ENCODE measurements at regions not wholly inside any gene's neighbourhood (a gene's known extent, or its start where the extent isn't known, plus 50 kb on each side); places are given as distances from the start of the nearest gene placed in this dataset.
"Not testable (repeated sequence)": the region's sequence is repeated elsewhere in the genome, so short reads cannot be mapped to it uniquely, and the experiment has no call there.

- Histone ChIP-seq H3K9ac (ENCODE audit: low read length) (no peak overlapping the region), H3F3A (ENCODE audit: insufficient read depth, low read length, poor library complexity, severe bottlenecking) (no peaks in the 10 kb centered on the region), H3K4me2 (ENCODE audit: low read length) (no peak overlapping the region), H3K36me3 (ENCODE audit: insufficient read depth, low read length) (no peaks in the 10 kb centered on the region), H3K79me2 (replicated peaks; ENCODE audit: insufficient read depth, low read length) (no peaks in the 10 kb centered on the region), H3K9me2 (ENCODE audit: insufficient read depth, low read length) (no peaks in the 10 kb centered on the region), H2AFZ (ENCODE audit: low read depth, low read length) (no peak overlapping the region), H3K4me3 (ENCODE audit: low read length) (no peak overlapping the region), H4K20me1 (ENCODE audit: insufficient read depth) (no peaks in the 10 kb centered on the region), H3K27ac (ENCODE audit: low read length) (no peak overlapping the region), H3K9me3 (ENCODE audit: low read length) (no peaks in the 10 kb centered on the region), H3K27me3 (ENCODE audit: insufficient read depth, low read depth, low read length) (no peaks in the 10 kb centered on the region)
- TF ChIP-seq CTCF (IDR thresholded peaks at IDR 0.05; ENCODE audit: poor library complexity, severe bottlenecking) (no peak), TAF1 (IDR thresholded peaks at IDR 0.05; ENCODE audit: low read depth) (no peak), POLR2AphosphoS5 (IDR thresholded peaks at IDR 0.05) (no peak), RAD21 (conservative IDR thresholded peaks at IDR 0.05) (no peak), SMC3 (conservative IDR thresholded peaks at IDR 0.05; ENCODE audit: poor library complexity) (no peak), EZH2 (IDR thresholded peaks at IDR 0.05; ENCODE audit: borderline replicate concordance, insufficient read depth, low read length, poor library complexity, severe bottlenecking) (no peak)
Measured at GRCh38 chr4:163707873-163708272, 213.4 kb downstream of the TMA16 start.

- no peak overlapping the region for H3K27ac ChIP-seq (ENCODE audit: low read length)
- no peak overlapping the region for H2AFZ ChIP-seq (ENCODE audit: low read depth, low read length)
- H3K79me2 ChIP-seq (replicated peaks; ENCODE audit: insufficient read depth, low read length), result no peaks in the 10 kb centered on the region
- no peak overlapping the region for H3K4me2 ChIP-seq (ENCODE audit: low read length)
- TF ChIP-seq MXI1 (conservative IDR thresholded peaks at IDR 0.05; ENCODE audit: poor library complexity, severe bottlenecking), result no peak
- no peak for TF ChIP-seq TAF1 (IDR thresholded peaks at IDR 0.05; ENCODE audit: low read depth)
- TF ChIP-seq EZH2 (IDR thresholded peaks at IDR 0.05; ENCODE audit: borderline replicate concordance, insufficient read depth, low read length, poor library complexity, severe bottlenecking), result no peak
- no peaks in the 10 kb centered on the region for H3K27me3 ChIP-seq (ENCODE audit: insufficient read depth, low read depth, low read length)
- no peak overlapping the region for H3K4me3 ChIP-seq (ENCODE audit: low read length)
- H3F3A ChIP-seq (ENCODE audit: insufficient read depth, low read length, poor library complexity, severe bottlenecking), result no peaks in the 10 kb centered on the region
- no peaks in the 10 kb centered on the region for H4K20me1 ChIP-seq (ENCODE audit: insufficient read depth)
- no peaks in the 10 kb centered on the region for H3K36me3 ChIP-seq (ENCODE audit: insufficient read depth, low read length)
- H3K9ac ChIP-seq (ENCODE audit: low read length), result no peak overlapping the region
- H3K9me3 ChIP-seq (ENCODE audit: low read length), result no peaks in the 10 kb centered on the region
- H3K9me2 ChIP-seq (ENCODE audit: insufficient read depth, low read length), result no peaks in the 10 kb centered on the region
Measured at GRCh38 chr4:163709601-163710000, 215.1 kb downstream of the TMA16 start.

GRCh38 chr4:163710158-163710557 lies 215.7 kb downstream of the TMA16 start:
- Histone ChIP-seq H3K4me2 (ENCODE audit: low read length) (no peak overlapping the region), H3K79me2 (replicated peaks; ENCODE audit: insufficient read depth, low read length) (no peaks in the 10 kb centered on the region), H3K36me3 (ENCODE audit: insufficient read depth, low read length) (no peaks in the 10 kb centered on the region), H4K20me1 (ENCODE audit: insufficient read depth) (no peaks in the 10 kb centered on the region), H3K9me3 (ENCODE audit: low read length) (no peaks in the 10 kb centered on the region), H3K4me3 (ENCODE audit: low read length) (no peak overlapping the region), H3K27ac (ENCODE audit: low read length) (no peak overlapping the region), H3K9me2 (ENCODE audit: insufficient read depth, low read length) (no peaks in the 10 kb centered on the region), H3K9ac (ENCODE audit: low read length) (no peak overlapping the region), H2AFZ (ENCODE audit: low read depth, low read length) (no peak overlapping the region), H3K27me3 (ENCODE audit: insufficient read depth, low read depth, low read length) (no peaks in the 10 kb centered on the region), H3F3A (ENCODE audit: insufficient read depth, low read length, poor library complexity, severe bottlenecking) (no peaks in the 10 kb centered on the region)
- TF ChIP-seq EZH2 (IDR thresholded peaks at IDR 0.05; ENCODE audit: borderline replicate concordance, insufficient read depth, low read length, poor library complexity, severe bottlenecking) (no peak), TAF1 (IDR thresholded peaks at IDR 0.05; ENCODE audit: low read depth) (no peak), SMC3 (conservative IDR thresholded peaks at IDR 0.05; ENCODE audit: poor library complexity) (no peak), EP300 (conservative IDR thresholded peaks at IDR 0.05; ENCODE audit: poor library complexity, severe bottlenecking) (no peak), CTCF (IDR thresholded peaks at IDR 0.05; ENCODE audit: poor library complexity, severe bottlenecking) (no peak), REST (IDR thresholded peaks at IDR 0.05; ENCODE audit: borderline replicate concordance) (no peak), RAD21 (conservative IDR thresholded peaks at IDR 0.05) (no peak), POLR2AphosphoS5 (IDR thresholded peaks at IDR 0.05) (no peak), MXI1 (conservative IDR thresholded peaks at IDR 0.05; ENCODE audit: poor library complexity, severe bottlenecking) (no peak)

GRCh38 chr4:163724495-163724894 lies 230.0 kb downstream of the TMA16 start:
- H3K9me3 ChIP-seq (ENCODE audit: low read length); H3K36me3 ChIP-seq (ENCODE audit: insufficient read depth, low read length); H3K9ac ChIP-seq (ENCODE audit: low read length); H3F3A ChIP-seq (ENCODE audit: insufficient read depth, low read length, poor library complexity, severe bottlenecking); H3K4me2 ChIP-seq (ENCODE audit: low read length); H3K27me3 ChIP-seq (ENCODE audit: insufficient read depth, low read depth, low read length); H2AFZ ChIP-seq (ENCODE audit: low read depth, low read length); H3K79me2 ChIP-seq (replicated peaks; ENCODE audit: insufficient read depth, low read length); H3K27ac ChIP-seq (ENCODE audit: low read length); H3K4me3 ChIP-seq (ENCODE audit: low read length); H3K9me2 ChIP-seq (ENCODE audit: insufficient read depth, low read length); H4K20me1 ChIP-seq (ENCODE audit: insufficient read depth): not testable (repeated sequence)
